ENCODE measurements at regions not wholly inside any gene's neighbourhood (a gene's known extent, or its start where the extent isn't known, plus 50 kb on each side); places are given as distances from the start of the nearest gene placed in this dataset.

GRCh38 chr2:509888-510287 lies 167.3 kb downstream of the TMEM18 start:
- no peak for DNase-seq

GRCh38 chr2:508121-508520 lies 169.1 kb downstream of the TMEM18 start:
- no peak for DNase-seq

- no peak for DNase-seq
Observed at GRCh38 chr2:506866-507265, 170.3 kb downstream of the TMEM18 start.

- DNase-seq, result no peak
Observed at GRCh38 chr2:506451-506850, 170.8 kb downstream of the TMEM18 start.

GRCh38 chr2:505941-506340 lies 171.3 kb downstream of the TMEM18 start:
- no peak for DNase-seq

GRCh38 chr2:503288-503999 lies 173.8 kb downstream of the TMEM18 start:
- no peak for DNase-seq

- DNase-seq, result no peak
Observed at GRCh38 chr2:502831-503230, 174.4 kb downstream of the TMEM18 start.

GRCh38 chr2:501667-502066 lies 175.5 kb downstream of the TMEM18 start:
- no peak for DNase-seq

- DNase-seq, result no peak
Observed at GRCh38 chr2:501130-501529, 176.1 kb downstream of the TMEM18 start.

GRCh38 chr2:499726-500125 lies 177.5 kb downstream of the TMEM18 start:
- DNase-seq, result no peak

GRCh38 chr2:498493-499178 lies 178.6 kb downstream of the TMEM18 start:
- DNase-seq, result no peak

- no peak for DNase-seq
Observed at GRCh38 chr2:497770-498492, 179.3 kb downstream of the TMEM18 start.

- no peak for DNase-seq
Observed at GRCh38 chr2:496729-497128, 180.5 kb downstream of the TMEM18 start.

- DNase-seq, result no peak
Observed at GRCh38 chr2:495745-496275, 181.4 kb downstream of the TMEM18 start.

- DNase-seq, result no peak
Observed at GRCh38 chr2:494853-495252, 182.4 kb downstream of the TMEM18 start.

- no peak for DNase-seq
Observed at GRCh38 chr2:493228-493627, 184.0 kb downstream of the TMEM18 start.

GRCh38 chr2:492178-492577 lies 185.0 kb downstream of the TMEM18 start:
- DNase-seq, result no peak

- no peak for DNase-seq
Observed at GRCh38 chr2:489838-490237, 187.4 kb downstream of the TMEM18 start.

GRCh38 chr2:489084-489483 lies 188.1 kb downstream of the TMEM18 start:
- no peak for DNase-seq

GRCh38 chr2:487186-488079 lies 189.8 kb downstream of the TMEM18 start:
- DNase-seq, result no peak

GRCh38 chr2:486371-486770 lies 190.8 kb downstream of the TMEM18 start:
- DNase-seq, result no peak

GRCh38 chr2:481388-481787 lies 193.5 kb upstream of the ALKAL2 start:
- no peak for DNase-seq
